PC-9 (cell line): ENCODE measurements at regions not wholly inside any gene's neighbourhood (a gene's known extent, or its start where the extent isn't known, plus 50 kb on each side); places are given as distances from the start of the nearest gene placed in this dataset.

Source experiments
- BruUV-seq: library from RNA; stranded (reverse); fragments of 400-500 nt; replicated peaks from 2 replicates; lab custom pipeline; 2021; lab: Mats Ljungman, UMichigan
- CTCF ChIA-PET: fragments of 300-600 bp; sonication (Branson Sonifier 250); formaldehyde crosslinking; loops from one replicate; lab custom pipeline; 2022; ENCODE audit warnings: antibody characterized with exemption; lab: Charles Lee
- POLR2A ChIA-PET: fragments of 300-600 bp; sonication (Branson Sonifier 250); formaldehyde crosslinking; loops from one replicate; lab custom pipeline; 2022; ENCODE audit warnings: antibody characterized with exemption; ENCODE audit not compliant: unreplicated experiment; lab: Charles Lee
- DNase-seq, 2 experiments: peaks; one replicate each; pipeline versions ENCODE4 v3.0.0 to v3.0.0-alpha.2; 2015 to 2022; ENCODE audit warnings: mixed read lengths in 1 of 2
- H2AFZ ChIP-seq: fragments of 200-600 bp; sonication (generic); 2 replicates; pipeline ENCODE4 v1.8.1; 2017; ENCODE audit warnings: antibody characterized with exemption
- H3F3A ChIP-seq: fragments of 200-600 bp; sonication (generic); 2 replicates; pipeline ENCODE4 v1.8.1; 2017; ENCODE audit warnings: antibody characterized with exemption, mild to moderate bottlenecking, low read depth; ENCODE audit not compliant: insufficient read depth
- H3K27ac ChIP-seq: fragments of 200-600 bp; sonication (generic); 2 replicates; pipeline ENCODE4 v1.6.1; 2016; ENCODE audit warnings: mixed run types
- H3K27me3 ChIP-seq: fragments of 200-600 bp; sonication (generic); 2 replicates; pipeline ENCODE4 v1.6.1; 2016; ENCODE audit warnings: low read depth, mixed run types; ENCODE audit not compliant: insufficient read depth
- H3K36me3 ChIP-seq: fragments of 200-600 bp; sonication (generic); 2 replicates; pipeline ENCODE4 v1.6.1; 2016; ENCODE audit warnings: low read depth, mixed run types
- H3K4me1 ChIP-seq: fragments of 200-600 bp; sonication (generic); replicated peaks from 2 replicates; pipeline ENCODE4 v1.6.1; 2016; ENCODE audit warnings: mixed run types; ENCODE audit not compliant: insufficient read depth
- H3K4me2 ChIP-seq: fragments of 200-600 bp; sonication (generic); 2 replicates; pipeline ENCODE4 v1.6.1; 2017; ENCODE audit warnings: mixed run types
- H3K4me3 ChIP-seq: fragments of 200-600 bp; sonication (generic); 2 replicates; pipeline ENCODE4 v1.6.1; 2016; ENCODE audit warnings: mixed run types
- H3K79me2 ChIP-seq: fragments of 200-600 bp; sonication (generic); 2 replicates; pipeline ENCODE4 v1.6.1; 2017; ENCODE audit warnings: low read depth, mixed run types
- H3K9me2 ChIP-seq: fragments of 200-600 bp; sonication (generic); 2 replicates; pipeline ENCODE4 v1.8.1; 2017; ENCODE audit warnings: mild to moderate bottlenecking; ENCODE audit not compliant: insufficient read depth
- H3K9me3 ChIP-seq: fragments of 200-600 bp; sonication (generic); 2 replicates; pipeline ENCODE4 v1.8.1; 2016; ENCODE audit warnings: low read depth; ENCODE audit not compliant: insufficient read depth
- H4K20me1 ChIP-seq: fragments of 200-600 bp; sonication (generic); 2 replicates; pipeline ENCODE4 v1.8.1; 2017; ENCODE audit not compliant: insufficient read depth
- CTCF ChIP-seq: fragments of 200-600 bp; sonication (generic); conservative IDR thresholded peaks from 2 replicates; pipeline ENCODE4 v1.6.1; 2017; ENCODE audit warnings: mixed run types, antibody characterized with exemption, mild to moderate bottlenecking, moderate library complexity
- EZH2 ChIP-seq: fragments of 200-600 bp; sonication (generic); IDR thresholded peaks from 2 replicates; pipeline ENCODE4 v1.8.0; 2017; ENCODE audit warnings: antibody characterized with exemption, low read depth
- intact Hi-C: fragments of 100-400 bp; cut with micrococcal nuclease; formaldehyde crosslinking; loops from one replicate; pipeline ENCODE4 v1.10.0; 2022; ENCODE audit not compliant: unreplicated experiment

GRCh38 chr3:137463131-137463530 is 301.0 kb upstream of the SOX14 start:
- ChIA-PET POLR2A (no interaction called here), CTCF (no interaction called here)
- Histone ChIP-seq H3K27ac (no peak overlapping the region), H3F3A (no peaks in the 10 kb centered on the region), H3K9me3 (no peaks in the 10 kb centered on the region), H3K36me3 (no peaks in the 10 kb centered on the region), H3K9me2 (no peaks in the 10 kb centered on the region), H3K4me2 (no peak overlapping the region), H3K27me3 (peaks cover 12% of the 10 kb centered on the region; the same call in 1 of the 2 replicates), H3K79me2 (no peaks in the 10 kb centered on the region), H3K4me3 (no peak overlapping the region), H4K20me1 (no peaks in the 10 kb centered on the region), H2AFZ (no peak overlapping the region), H3K4me1 (no peaks in the 10 kb centered on the region)
- intact Hi-C loops = no loop called here
- TF ChIP-seq EZH2 = no peak
- TF ChIP-seq CTCF = no peak
- BruUV-seq = no TSS peak
- no peak for DNase-seq

- Histone ChIP-seq H3F3A (no peaks in the 10 kb centered on the region), H3K4me1 (no peaks in the 10 kb centered on the region), H3K4me3 (no peak overlapping the region), H3K9me3 (no peaks in the 10 kb centered on the region), H3K36me3 (no peaks in the 10 kb centered on the region), H3K27me3 (peaks cover 12% of the 10 kb centered on the region; the same call in 1 of the 2 replicates), H3K9me2 (no peaks in the 10 kb centered on the region), H2AFZ (no peak overlapping the region), H3K27ac (no peak overlapping the region), H4K20me1 (no peaks in the 10 kb centered on the region), H3K4me2 (no peak overlapping the region), H3K79me2 (no peaks in the 10 kb centered on the region)
- TF ChIP-seq EZH2 = no peak
- no peak for TF ChIP-seq CTCF
- ChIA-PET POLR2A (no interaction called here), CTCF (no interaction called here)
- no peak for DNase-seq
- no TSS peak for BruUV-seq
- intact Hi-C loops = no loop called here
These were observed 299.8 kb upstream of the SOX14 start for GRCh38 chr3:137464341-137464740.

- BruUV-seq = no TSS peak
- no peak overlapping the region for H3K4me3 ChIP-seq
- no peak overlapping the region for H3K27ac ChIP-seq
- intact Hi-C loops = no loop called here
- no peaks in the 10 kb centered on the region for H3K4me1 ChIP-seq
- CTCF ChIA-PET = no interaction called here
- no peaks in the 10 kb centered on the region for H3K9me3 ChIP-seq
- no peaks in the 10 kb centered on the region for H3K79me2 ChIP-seq
- H2AFZ ChIP-seq = no peak overlapping the region
- H4K20me1 ChIP-seq = no peaks in the 10 kb centered on the region
- no peaks in the 10 kb centered on the region for H3K9me2 ChIP-seq
- no peak overlapping the region for H3K4me2 ChIP-seq
- no peaks in the 10 kb centered on the region for H3K27me3 ChIP-seq
- DNase-seq = no peak
- no peak for TF ChIP-seq EZH2
- TF ChIP-seq CTCF = no peak
- H3K36me3 ChIP-seq = no peaks in the 10 kb centered on the region
- POLR2A ChIA-PET = no interaction called here
- H3F3A ChIP-seq = no peaks in the 10 kb centered on the region
These were observed 295.7 kb upstream of the SOX14 start for GRCh38 chr3:137468446-137468845.
